Calu3 (cell line): ENCODE measurements at regions not wholly inside any gene's neighbourhood (a gene's known extent, or its start where the extent isn't known, plus 50 kb on each side); places are given as distances from the start of the nearest gene placed in this dataset.
"Not testable (repeated sequence)": the region's sequence is repeated elsewhere in the genome, so short reads cannot be mapped to it uniquely, and the experiment has no call there.

ENCODE experiments used
- BruUV-seq: library from RNA; stranded (reverse); fragments of 400-500 nt; replicated peaks from 2 replicates; lab custom pipeline; 2021; lab: Mats Ljungman, UMichigan
- CTCF ChIA-PET: fragments of 300-600 bp; sonication (Branson Sonifier 250); formaldehyde crosslinking; loops from one replicate; lab custom pipeline; 2022; ENCODE audit warnings: antibody characterized with exemption; lab: Charles Lee
- DNase-seq: peaks from one replicate; pipeline ENCODE4 v3.0.0; 2022
- H3K27ac Mint-ChIP-seq: one replicate; pipeline ENCODE4 v1.8.0; 2022; ENCODE audit warnings: mixed read lengths; ENCODE audit not compliant: unreplicated experiment
- H3K27me3 Mint-ChIP-seq: one replicate; pipeline ENCODE4 v1.8.0; 2022; ENCODE audit warnings: mixed read lengths; ENCODE audit not compliant: unreplicated experiment
- H3K36me3 Mint-ChIP-seq: one replicate; pipeline ENCODE4 v1.8.0; 2022; ENCODE audit warnings: mild to moderate bottlenecking, moderate library complexity, mixed read lengths; ENCODE audit not compliant: insufficient read depth, unreplicated experiment
- H3K4me1 Mint-ChIP-seq: one replicate; pipeline ENCODE4 v1.8.0; 2022; ENCODE audit warnings: mild to moderate bottlenecking, low read depth, mixed read lengths; ENCODE audit not compliant: unreplicated experiment
- H3K4me3 Mint-ChIP-seq: one replicate; pipeline ENCODE4 v1.8.0; 2022; ENCODE audit warnings: mild to moderate bottlenecking, low read depth, moderate library complexity, mixed read lengths; ENCODE audit not compliant: unreplicated experiment
- H3K9me3 Mint-ChIP-seq: one replicate; pipeline ENCODE4 v1.8.0; 2022; ENCODE audit warnings: low read depth, mixed read lengths; ENCODE audit not compliant: unreplicated experiment
- CTCF ChIP-seq: fragments of 200-600 bp; IDR thresholded peaks from one replicate; pipeline ENCODE4 v1.8.0; 2022; ENCODE audit warnings: antibody characterized with exemption; ENCODE audit not compliant: unreplicated experiment
- intact Hi-C: fragments of 100-400 bp; cut with micrococcal nuclease; formaldehyde crosslinking; loops from one replicate; pipeline ENCODE4 v1.10.0; 2022; ENCODE audit not compliant: unreplicated experiment

- H3K36me3 Mint-ChIP-seq = no peaks in the 10 kb centered on the region
- peaks cover 6% of the 10 kb centered on the region for H3K9me3 Mint-ChIP-seq
- no peaks in the 10 kb centered on the region for H3K4me1 Mint-ChIP-seq
- CTCF ChIA-PET = no interaction called here
- intact Hi-C loops = no loop called here
- H3K27ac Mint-ChIP-seq = no peak overlapping the region
- BruUV-seq = no TSS peak
- no peak overlapping the region for H3K4me3 Mint-ChIP-seq
- no peaks in the 10 kb centered on the region for H3K27me3 Mint-ChIP-seq
- DNase-seq = no peak
- no peak for TF ChIP-seq CTCF
These were observed 1679.0 kb downstream of the SUCLG1 start for GRCh38 chr2:82780050-82780449.

GRCh38 chr2:82752396-82752795 is 1706.7 kb downstream of the SUCLG1 start:
- H3K4me1 Mint-ChIP-seq = no peaks in the 10 kb centered on the region
- H3K9me3 Mint-ChIP-seq = peaks cover 24% of the 10 kb centered on the region
- H3K27ac Mint-ChIP-seq = no peak overlapping the region
- BruUV-seq = no TSS peak
- H3K4me3 Mint-ChIP-seq = no peak overlapping the region
- TF ChIP-seq CTCF = no peak
- no peaks in the 10 kb centered on the region for H3K27me3 Mint-ChIP-seq
- intact Hi-C loops = no loop called here
- CTCF ChIA-PET = no interaction called here
- no peaks in the 10 kb centered on the region for H3K36me3 Mint-ChIP-seq
- no peak for DNase-seq

GRCh38 chr2:82748653-82749052 is 1710.4 kb downstream of the SUCLG1 start:
- Mint-ChIP-seq H3K4me3 (no peak overlapping the region), H3K27ac (no peak overlapping the region), H3K27me3 (no peaks in the 10 kb centered on the region), H3K9me3 (peaks cover 26% of the 10 kb centered on the region), H3K36me3 (no peaks in the 10 kb centered on the region), H3K4me1 (no peaks in the 10 kb centered on the region)
- no peak for DNase-seq
- no peak for TF ChIP-seq CTCF
- no TSS peak for BruUV-seq
- CTCF ChIA-PET = no interaction called here
- intact Hi-C loops = no loop called here

GRCh38 chr2:82740527-82740926 is 1718.6 kb downstream of the SUCLG1 start:
- H3K4me3 Mint-ChIP-seq = no peak overlapping the region
- TF ChIP-seq CTCF = no peak
- peaks cover 5% of the 10 kb centered on the region for H3K9me3 Mint-ChIP-seq
- H3K4me1 Mint-ChIP-seq = no peaks in the 10 kb centered on the region
- no peaks in the 10 kb centered on the region for H3K27me3 Mint-ChIP-seq
- no peaks in the 10 kb centered on the region for H3K36me3 Mint-ChIP-seq
- intact Hi-C loops = loop anchor here (2.0 kb wide), 1 partner anchor 70 kb away; no protein-coding TSS in a partner anchor
- no peak for DNase-seq
- no peak overlapping the region for H3K27ac Mint-ChIP-seq
- no TSS peak for BruUV-seq
- CTCF ChIA-PET = no interaction called here

- H3K27me3 Mint-ChIP-seq, H3K36me3 Mint-ChIP-seq, BruUV-seq, H3K9me3 Mint-ChIP-seq, H3K4me1 Mint-ChIP-seq, intact Hi-C loops, DNase-seq, CTCF ChIA-PET, H3K4me3 Mint-ChIP-seq, H3K27ac Mint-ChIP-seq: not testable (repeated sequence)
These were observed 1721.1 kb downstream of the SUCLG1 start for GRCh38 chr2:82737965-82738364.
